Hepatocyte (in vitro differentiated cells): ENCODE measurements at regions not wholly inside any gene's neighbourhood (a gene's known extent, or its start where the extent isn't known, plus 50 kb on each side); places are given as distances from the start of the nearest gene placed in this dataset.

Experiments used
- CTCF ChIP-seq: fragments of 200-600 bp; sonication (generic); IDR thresholded peaks from 2 replicates; pipeline ENCODE4 v1.5.1; 2016; ENCODE audit warnings: antibody characterized with exemption, mild to moderate bottlenecking; ENCODE audit not compliant: poor library complexity
- EZH2 ChIP-seq: fragments of 200-600 bp; sonication (generic); IDR thresholded peaks from 2 replicates; pipeline ENCODE4 v1.6.1; 2016; ENCODE audit warnings: antibody characterized with exemption, mild to moderate bottlenecking, borderline replicate concordance
- EZH2phosphoT487 ChIP-seq: fragments of 200-600 bp; sonication (generic); IDR thresholded peaks from one replicate; pipeline ENCODE4 v1.6.1; 2018; ENCODE audit warnings: antibody characterized with exemption, mild to moderate bottlenecking, low read depth, moderate library complexity; ENCODE audit not compliant: unreplicated experiment, severe bottlenecking

DNA sequence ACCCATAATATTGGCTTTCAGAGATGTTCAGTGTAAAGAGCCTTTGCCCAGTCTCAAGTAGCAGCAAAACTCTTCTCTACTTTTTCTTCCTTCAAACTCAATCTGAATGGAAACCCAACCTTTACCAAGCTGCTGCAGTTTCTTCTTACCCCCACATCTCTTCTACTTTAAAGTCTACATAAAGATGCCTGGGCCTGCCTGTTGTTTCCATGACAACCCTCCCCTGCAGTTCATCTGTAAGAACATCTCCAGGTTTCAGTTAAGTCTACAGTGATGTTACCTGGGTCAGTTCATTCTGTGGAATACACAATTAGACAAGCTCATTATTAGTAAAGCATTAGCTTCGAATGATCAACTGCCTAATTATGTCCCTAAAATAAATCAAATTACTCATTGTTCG lies 81.4 kb downstream of the SPANXN3 start:
- TF ChIP-seq CTCF, result no peak
- TF ChIP-seq EZH2, result no peak
- no peak for TF ChIP-seq EZH2phosphoT487
